Loucy (cell line): ENCODE measurements at regions not wholly inside any gene's neighbourhood (a gene's known extent, or its start where the extent isn't known, plus 50 kb on each side); places are given as distances from the start of the nearest gene placed in this dataset.

Source experiments
- H2AFZ ChIP-seq: fragments of 200-600 bp; sonication (generic); 2 replicates; pipeline ENCODE4 v1.6.0; 2016; ENCODE audit warnings: antibody characterized with exemption, mild to moderate bottlenecking, low read length, moderate library complexity
- H3F3A ChIP-seq: fragments of 200-600 bp; 2 replicates; pipeline ENCODE4 v1.6.0; 2016; ENCODE audit warnings: antibody characterized with exemption, low read depth, mild to moderate bottlenecking
- H3K27me3 ChIP-seq: fragments of 200-600 bp; sonication (generic); 2 replicates; pipeline ENCODE4 v1.6.1; 2014; ENCODE audit warnings: low read length, mild to moderate bottlenecking; ENCODE audit not compliant: insufficient read depth, poor library complexity, severe bottlenecking
- H3K36me3 ChIP-seq: fragments of 200-600 bp; sonication (generic); 2 replicates; pipeline ENCODE4 v1.6.1; 2016; ENCODE audit warnings: low read length; ENCODE audit not compliant: insufficient read depth
- H3K4me1 ChIP-seq: fragments of 200-600 bp; sonication (generic); 2 replicates; pipeline ENCODE4 v1.5.1; 2014; ENCODE audit warnings: low read length, mild to moderate bottlenecking; ENCODE audit not compliant: insufficient read depth, poor library complexity, severe bottlenecking
- H3K4me2 ChIP-seq: fragments of 200-600 bp; sonication (generic); 2 replicates; pipeline ENCODE4 v1.6.0; 2014; ENCODE audit warnings: antibody characterized with exemption, low read length, low read depth, mild to moderate bottlenecking; ENCODE audit not compliant: poor library complexity, severe bottlenecking
- H3K4me3 ChIP-seq: fragments of 200-600 bp; sonication (generic); 2 replicates; pipeline ENCODE4 v1.5.1; 2014; ENCODE audit warnings: low read length, mild to moderate bottlenecking, mixed read lengths; ENCODE audit not compliant: poor library complexity, severe bottlenecking
- H3K79me2 ChIP-seq: fragments of 200-600 bp; sonication (generic); 2 replicates; pipeline ENCODE4 v1.6.1; 2014; ENCODE audit warnings: low read length; ENCODE audit not compliant: insufficient read depth
- H3K9ac ChIP-seq: fragments of 200-600 bp; sonication (generic); 2 replicates; pipeline ENCODE4 v1.6.0; 2014; ENCODE audit warnings: mild to moderate bottlenecking, low read depth, low read length, moderate library complexity; ENCODE audit not compliant: poor library complexity, severe bottlenecking
- H3K9me2 ChIP-seq: fragments of 200-600 bp; sonication (generic); replicated peaks from 2 replicates; pipeline ENCODE4 v1.6.1; 2016; ENCODE audit warnings: low read depth, low read length, mixed read lengths
- H3K9me3 ChIP-seq: fragments of 200-600 bp; sonication (generic); 2 replicates; pipeline ENCODE4 v1.6.1; 2014; ENCODE audit warnings: mild to moderate bottlenecking, antibody characterized with exemption, low read length, low read depth; ENCODE audit not compliant: insufficient read depth
- H4K20me1 ChIP-seq: fragments of 200-600 bp; sonication (generic); 2 replicates; pipeline ENCODE4 v1.6.0; 2014; ENCODE audit warnings: antibody characterized with exemption, low read length, mild to moderate bottlenecking; ENCODE audit not compliant: insufficient read depth, poor library complexity, severe bottlenecking
- CTCF ChIP-seq: fragments of 200-600 bp; sonication (generic); conservative IDR thresholded peaks from 2 replicates; pipeline ENCODE4 v1.5.1; 2014; ENCODE audit warnings: mild to moderate bottlenecking, antibody characterized with exemption, low read length
- EZH2phosphoT487 ChIP-seq: fragments of 200-600 bp; IDR thresholded peaks from 2 replicates; pipeline ENCODE4 v1.6.1; 2018; ENCODE audit warnings: antibody characterized with exemption, mild to moderate bottlenecking, moderate library complexity, borderline replicate concordance

- Histone ChIP-seq H3K27me3 (no peaks in the 10 kb centered on the region), H3F3A (no peaks in the 10 kb centered on the region), H2AFZ (no peak overlapping the region), H3K36me3 (no peaks in the 10 kb centered on the region), H3K9me3 (no peaks in the 10 kb centered on the region), H3K9me2 (no peaks in the 10 kb centered on the region), H3K79me2 (no peaks in the 10 kb centered on the region), H3K9ac (no peak overlapping the region), H3K4me2 (no peak overlapping the region), H3K4me3 (no peak overlapping the region), H4K20me1 (no peaks in the 10 kb centered on the region), H3K4me1 (no peaks in the 10 kb centered on the region)
- TF ChIP-seq EZH2phosphoT487 (no peak), CTCF (no peak)
Measured at GRCh38 chr4:184879271-184879670, 53.5 kb upstream of the ACSL1 start.

GRCh38 chr4:184882276-184882675 lies 56.5 kb upstream of the ACSL1 start:
- Histone ChIP-seq H2AFZ (no peak overlapping the region), H3K36me3 (no peaks in the 10 kb centered on the region), H3K27me3 (no peaks in the 10 kb centered on the region), H3K9me2 (no peaks in the 10 kb centered on the region), H3F3A (no peaks in the 10 kb centered on the region), H3K4me2 (no peak overlapping the region), H4K20me1 (no peaks in the 10 kb centered on the region), H3K79me2 (no peaks in the 10 kb centered on the region), H3K9me3 (no peaks in the 10 kb centered on the region), H3K9ac (no peak overlapping the region), H3K4me1 (no peaks in the 10 kb centered on the region), H3K4me3 (no peak overlapping the region)
- TF ChIP-seq CTCF (no peak), EZH2phosphoT487 (no peak)

- Histone ChIP-seq H4K20me1 (no peaks in the 10 kb centered on the region), H3K9ac (no peak overlapping the region), H3K36me3 (no peaks in the 10 kb centered on the region), H3K27me3 (no peaks in the 10 kb centered on the region), H2AFZ (no peak overlapping the region), H3F3A (no peaks in the 10 kb centered on the region), H3K9me3 (no peaks in the 10 kb centered on the region), H3K79me2 (no peaks in the 10 kb centered on the region), H3K9me2 (no peaks in the 10 kb centered on the region), H3K4me1 (no peaks in the 10 kb centered on the region), H3K4me3 (no peak overlapping the region), H3K4me2 (no peak overlapping the region)
- TF ChIP-seq EZH2phosphoT487 (no peak), CTCF (no peak)
Measured at GRCh38 chr4:184883024-184883423, 57.3 kb upstream of the ACSL1 start.
